NCI-H2171 treated with DMSO at 0.1 percent for 48 hours (cell line): ENCODE measurements at regions not wholly inside any gene's neighbourhood (a gene's known extent, or its start where the extent isn't known, plus 50 kb on each side); places are given as distances from the start of the nearest gene placed in this dataset.
A peak's percentile ranks its signal among the peaks of the same experiment; 100 is the strongest.

Source experiments
- DNase-seq: peaks from one replicate; lab custom pipeline; 2025; lab: John Stamatoyannopoulos, UW

DNA sequence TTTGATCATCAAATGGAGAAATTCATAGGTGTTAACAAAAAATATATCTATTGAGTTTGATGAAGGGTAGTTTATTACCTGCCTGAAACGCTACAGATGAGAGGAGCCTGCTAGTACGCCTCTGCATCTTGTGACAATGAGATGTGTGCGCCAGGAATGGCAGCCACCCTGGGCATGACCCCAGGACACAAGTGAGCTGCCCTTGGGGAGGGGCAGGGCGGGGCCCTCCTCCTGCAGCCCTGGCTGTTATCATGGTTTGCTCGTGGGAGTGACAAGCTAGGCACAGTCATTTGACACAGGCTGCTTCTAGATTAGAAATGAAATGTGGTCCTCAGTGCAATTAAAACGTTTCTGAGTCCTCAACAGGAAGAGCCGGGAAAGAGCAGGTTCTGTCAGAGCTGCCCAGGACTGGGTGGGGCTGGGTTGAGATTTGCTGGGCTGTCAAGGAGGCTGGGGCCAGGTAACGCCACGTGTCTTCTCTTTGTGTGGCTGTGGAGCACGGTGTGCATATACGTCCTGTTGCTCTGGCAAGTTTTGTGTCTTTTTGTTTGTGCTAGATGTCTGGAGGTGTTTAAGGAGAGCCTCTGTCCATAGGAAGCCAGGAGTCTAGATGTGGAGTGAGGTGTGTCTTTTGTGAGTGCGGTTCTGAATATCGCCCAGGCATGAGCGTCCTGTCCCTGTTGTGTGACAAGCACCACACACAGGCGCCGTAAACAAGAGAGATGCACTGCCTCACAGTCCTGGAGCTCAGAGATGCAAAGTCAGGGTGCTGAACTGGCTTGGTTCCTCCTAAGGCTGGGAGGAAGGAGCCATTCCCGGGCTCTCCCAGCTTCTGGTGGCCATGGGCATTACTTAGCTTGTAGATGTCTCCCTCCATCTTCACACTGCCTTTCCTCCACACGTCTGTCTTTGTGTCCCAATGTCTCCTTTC is 129.0 kb upstream of the IRX4 start:
- DNase-seq, result no peak

DNA sequence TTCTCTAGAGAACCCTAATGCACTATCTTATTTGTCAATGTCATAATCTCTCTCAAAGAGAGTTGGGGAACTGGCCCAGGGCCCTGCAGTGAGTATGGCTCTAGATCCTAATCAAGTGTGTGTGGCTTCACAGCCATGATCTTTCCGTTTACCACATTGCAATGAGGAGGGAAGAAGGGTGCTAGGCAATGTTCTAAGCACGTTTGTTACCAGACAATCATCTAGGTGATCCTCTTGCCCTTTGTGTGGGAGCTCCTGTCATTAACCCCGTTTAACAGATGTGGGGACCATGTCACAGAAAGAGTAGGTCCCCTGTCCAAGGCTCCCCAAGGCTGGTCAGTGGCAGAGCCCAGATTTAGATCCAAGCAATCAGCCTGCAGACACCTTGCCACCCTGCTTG is 128.2 kb upstream of the IRX4 start:
- no peak for DNase-seq

- DNase-seq, result no peak
Measured at GRCh38 chr5:2009986-2010914, 127.5 kb upstream of the IRX4 start.

GRCh38 chr5:2008851-2009629 is 126.3 kb upstream of the IRX4 start:
- no peak for DNase-seq

GRCh38 chr5:2007878-2008501 is 125.3 kb upstream of the IRX4 start:
- DNase-seq, result no peak

- no peak for DNase-seq
Measured at GRCh38 chr5:2007496-2007877, 124.8 kb upstream of the IRX4 start.

- no peak for DNase-seq
Measured at GRCh38 chr5:2006971-2007291, 124.2 kb upstream of the IRX4 start.

DNA sequence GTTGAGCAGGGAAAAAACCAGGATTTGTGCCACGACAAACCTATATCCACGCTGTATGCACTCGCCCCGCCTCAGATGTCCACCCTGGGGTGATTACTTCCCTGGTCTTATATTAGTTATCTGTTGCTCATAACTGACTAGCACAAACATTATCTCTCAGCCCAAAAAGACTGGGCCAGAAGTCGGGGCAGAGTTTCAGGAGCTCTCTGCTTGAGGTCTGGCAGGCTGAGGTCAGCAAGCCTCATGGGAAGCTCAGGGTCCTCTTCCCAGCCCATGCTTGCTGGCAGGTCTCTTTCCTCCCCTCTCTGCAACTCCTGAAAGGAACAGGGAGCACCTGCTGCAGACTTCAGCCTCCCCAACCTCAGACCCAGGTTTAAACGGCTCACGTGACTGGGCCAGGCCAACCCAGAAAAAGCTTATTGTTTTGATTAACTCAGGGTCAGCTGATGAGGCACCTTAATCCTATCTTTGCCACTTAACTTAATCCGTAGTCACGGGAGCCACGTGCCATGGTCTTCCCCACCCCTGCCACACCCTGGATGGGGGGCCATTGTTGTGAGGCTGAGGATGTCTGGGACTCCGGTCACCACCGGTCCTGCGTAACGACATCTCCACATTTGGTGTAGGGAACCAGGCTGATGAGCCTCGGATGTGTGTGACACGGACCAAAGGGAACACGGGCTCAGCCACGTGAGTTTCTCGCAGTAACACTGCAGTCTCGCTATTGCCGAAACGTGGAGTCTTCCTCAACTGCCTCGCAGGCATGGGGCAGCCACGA is 123.7 kb upstream of the IRX4 start:
- DNase-seq, result no peak

DNA sequence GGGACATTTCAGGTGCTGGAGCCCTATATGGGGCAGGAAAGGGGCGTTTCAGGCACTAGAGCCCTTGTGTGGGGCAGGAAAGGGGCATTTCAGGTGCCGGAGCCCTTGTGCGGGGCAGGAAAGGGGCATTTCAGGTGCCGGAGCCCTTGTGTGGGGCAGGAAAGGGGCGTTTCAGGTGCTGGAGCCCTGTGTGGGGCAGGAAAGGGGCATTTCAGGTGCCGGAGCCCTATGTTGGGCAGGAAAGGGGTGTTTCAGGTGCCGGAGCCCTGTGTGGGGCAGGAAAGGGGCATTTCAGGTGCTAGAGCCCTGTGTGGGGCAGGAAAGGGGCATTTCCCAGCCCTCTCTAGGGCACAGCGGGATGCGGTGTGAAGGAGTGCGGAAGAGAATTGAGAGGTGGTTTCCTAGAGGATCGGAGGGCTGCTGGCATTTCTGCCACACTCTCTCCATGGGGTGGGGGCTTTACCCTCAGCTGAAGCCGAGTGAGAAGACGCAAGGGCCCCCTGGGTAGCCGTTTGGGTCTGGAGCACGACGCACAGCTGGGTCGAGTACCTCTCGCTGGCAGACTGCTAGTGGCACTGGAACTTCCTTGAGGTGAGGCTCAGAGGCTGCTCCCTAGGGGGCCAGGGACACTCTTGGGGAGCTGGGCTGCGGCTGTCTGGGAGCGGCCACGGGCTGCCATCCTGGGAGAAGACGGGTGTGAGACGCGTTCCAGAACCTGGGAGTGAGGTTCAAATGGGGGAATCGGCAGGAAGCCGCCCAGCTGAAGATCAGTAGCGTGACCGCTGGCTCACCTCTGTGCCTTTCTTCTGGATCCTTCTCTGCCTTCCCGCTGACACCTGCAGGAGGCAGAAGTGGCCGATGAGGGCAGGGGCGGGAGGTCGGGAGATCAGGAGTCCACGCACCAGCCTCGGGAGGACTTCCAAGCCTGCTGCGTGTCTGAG is 122.6 kb upstream of the IRX4 start:
- no peak for DNase-seq

DNA sequence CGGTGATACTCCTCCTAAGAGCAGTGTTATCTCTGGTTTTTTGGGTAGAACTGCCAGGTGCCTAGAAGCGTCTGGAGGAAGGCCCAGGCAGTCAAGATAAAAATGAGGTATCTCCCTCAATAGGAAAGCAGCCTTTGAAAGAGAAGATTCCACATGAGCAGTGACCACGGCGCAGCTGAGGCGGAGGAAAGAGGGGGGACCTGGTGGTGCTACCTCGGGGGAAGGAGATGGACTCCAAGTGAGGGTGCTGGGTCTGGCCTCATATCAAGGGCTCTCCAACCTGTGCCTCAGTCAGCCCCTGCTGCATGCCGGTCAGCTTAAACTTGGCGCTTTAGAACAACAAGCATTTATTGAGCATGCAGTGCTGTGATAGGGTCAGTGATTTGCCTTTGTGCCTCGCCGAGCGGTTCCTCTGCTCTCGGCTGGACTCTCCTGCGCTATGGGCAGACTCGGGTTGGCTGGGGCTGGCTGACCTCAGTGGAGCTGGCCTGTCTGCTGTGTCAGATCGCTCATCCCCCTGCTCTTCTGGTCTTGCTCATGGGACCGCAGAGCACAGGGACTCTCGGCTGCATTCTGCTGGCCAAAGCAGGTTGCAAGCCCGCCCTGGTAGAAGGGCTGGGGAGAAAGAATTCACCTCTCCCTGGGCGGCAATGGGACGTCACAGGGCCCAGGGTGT is 121.1 kb upstream of the IRX4 start:
- no peak for DNase-seq

DNA sequence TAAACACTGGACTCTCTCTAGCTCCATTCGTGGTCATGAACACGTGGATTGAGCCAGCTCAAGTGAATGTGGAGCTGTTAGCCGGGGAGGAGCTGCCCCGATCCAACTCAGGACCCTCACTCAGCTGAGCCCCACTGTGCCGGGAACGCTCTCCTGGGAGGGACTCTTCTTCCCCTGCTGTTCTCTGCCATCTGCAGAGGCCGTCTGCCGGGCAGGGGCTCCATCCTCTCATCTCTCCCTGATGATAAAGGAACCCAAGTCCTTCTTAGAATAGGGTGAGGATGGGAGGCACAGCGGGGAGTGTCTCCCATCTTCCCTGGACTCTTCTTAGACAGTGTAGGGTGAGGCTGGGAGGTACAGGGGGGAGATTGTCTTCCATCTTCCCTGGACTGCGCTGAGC is 120.5 kb upstream of the IRX4 start:
- no peak for DNase-seq

GRCh38 chr5:2001300-2001699 is 118.6 kb upstream of the IRX4 start:
- no peak for DNase-seq

- no peak for DNase-seq
Measured at GRCh38 chr5:2000591-2000990, 117.9 kb upstream of the IRX4 start.

- DNase-seq, result peak; percentile 52
Measured at GRCh38 chr5:1999794-2000193, 117.1 kb upstream of the IRX4 start.

- no peak for DNase-seq
Measured at GRCh38 chr5:1998716-1999317, 116.1 kb upstream of the IRX4 start.

- DNase-seq, result no peak
Measured at GRCh38 chr5:1998348-1998669, 115.6 kb upstream of the IRX4 start.

DNA sequence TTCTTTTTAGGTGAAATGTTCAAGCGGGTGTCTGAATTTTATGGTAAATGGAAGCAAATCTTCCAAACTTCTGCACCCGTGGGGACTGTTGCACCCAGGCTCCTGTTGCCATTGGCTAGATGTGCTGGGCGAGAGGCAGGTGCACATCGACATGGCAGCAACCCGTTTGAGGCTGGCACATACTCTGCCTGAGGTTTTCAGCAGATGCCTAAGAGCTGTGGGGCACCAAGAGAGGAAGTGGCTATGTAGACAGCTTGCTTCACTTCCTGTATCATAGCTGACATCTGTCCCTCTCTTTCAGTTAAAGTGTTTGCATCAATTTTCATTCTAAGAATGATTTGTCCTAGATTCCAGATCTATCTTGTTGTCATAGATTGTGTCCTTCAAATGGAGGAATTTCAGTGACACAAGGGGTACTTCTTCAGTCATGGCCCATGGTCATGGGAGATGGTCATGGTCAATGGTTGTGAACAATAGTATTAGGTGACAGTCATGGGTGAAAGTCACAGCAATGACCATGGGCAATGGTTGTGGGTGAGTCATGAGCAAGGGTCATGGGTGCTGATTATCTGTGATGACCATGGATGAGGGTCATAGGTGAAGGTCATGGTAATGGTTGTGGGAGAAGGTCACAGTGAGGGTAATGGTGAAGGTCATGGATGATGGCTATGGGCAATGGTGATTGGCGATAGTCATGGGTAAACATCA is 115.1 kb upstream of the IRX4 start:
- DNase-seq, result no peak

- DNase-seq, result no peak
Measured at GRCh38 chr5:1995491-1995890, 112.8 kb upstream of the IRX4 start.
